CD4-positive, alpha-beta T cell treated with Interleukin-2 at 100 ng/mL for 4 hours (primary cell): ENCODE measurements at regions not wholly inside any gene's neighbourhood (a gene's known extent, or its start where the extent isn't known, plus 50 kb on each side); places are given as distances from the start of the nearest gene placed in this dataset.
A peak's percentile ranks its signal among the peaks of the same experiment; 100 is the strongest.

Experiments
- DNase-seq: peaks from one replicate; pipeline ENCODE4 v3.0.0-alpha.2; 2020; ENCODE audit warnings: low spot score

GRCh38 chr12:124411953-124412645 is 117.2 kb downstream of the RFLNA start:
- DNase-seq = no peak

GRCh38 chr12:124411281-124411878 is 116.5 kb downstream of the RFLNA start:
- DNase-seq = no peak

GRCh38 chr12:124410354-124411175 is 115.7 kb downstream of the RFLNA start:
- DNase-seq = no peak

- no peak for DNase-seq
These were observed 114.1 kb downstream of the RFLNA start for GRCh38 chr12:124408822-124409517.

- DNase-seq = no peak
These were observed 112.2 kb downstream of the RFLNA start for GRCh38 chr12:124407074-124407473.

GRCh38 chr12:124406043-124406442 is 111.2 kb downstream of the RFLNA start:
- no peak for DNase-seq

- no peak for DNase-seq
These were observed 110.7 kb downstream of the RFLNA start for GRCh38 chr12:124405592-124405991.

- no peak for DNase-seq
These were observed 110.3 kb downstream of the RFLNA start for GRCh38 chr12:124405151-124405550.

- no peak for DNase-seq
These were observed 109.4 kb downstream of the RFLNA start for GRCh38 chr12:124404162-124404784.

- no peak for DNase-seq
These were observed 108.4 kb downstream of the RFLNA start for GRCh38 chr12:124403273-124403672.

- no peak for DNase-seq
These were observed 107.6 kb downstream of the RFLNA start for GRCh38 chr12:124402248-124403066.

- DNase-seq = no peak
These were observed 106.9 kb downstream of the RFLNA start for GRCh38 chr12:124401704-124402221.

GRCh38 chr12:124400124-124400523 is 105.2 kb downstream of the RFLNA start:
- no peak for DNase-seq

- peak; percentile 22 for DNase-seq
These were observed 104.7 kb downstream of the RFLNA start for GRCh38 chr12:124399622-124400021.

GRCh38 chr12:124398578-124399227 is 103.8 kb downstream of the RFLNA start:
- DNase-seq = no peak

GRCh38 chr12:124397807-124398577 is 103.1 kb downstream of the RFLNA start:
- DNase-seq = no peak

- no peak for DNase-seq
These were observed 102.4 kb downstream of the RFLNA start for GRCh38 chr12:124397399-124397679.

GRCh38 chr12:124396544-124397398 is 101.9 kb downstream of the RFLNA start:
- DNase-seq = no peak

GRCh38 chr12:124395986-124396385 is 101.1 kb downstream of the RFLNA start:
- no peak for DNase-seq
